OCI-LY1 (cell line): ENCODE measurements at regions not wholly inside any gene's neighbourhood (a gene's known extent, or its start where the extent isn't known, plus 50 kb on each side); places are given as distances from the start of the nearest gene placed in this dataset.

Experiments
- H2AFZ ChIP-seq: fragments of 200-600 bp; sonication (generic), shearing (Covaris generic); 2 replicates; pipeline ENCODE4 v1.6.0; 2014; ENCODE audit warnings: antibody characterized with exemption, mild to moderate bottlenecking, low read length
- H3F3A ChIP-seq: fragments of 200-600 bp; sonication (generic), shearing (Covaris generic); 2 replicates; pipeline ENCODE4 v1.6.0; 2014; ENCODE audit warnings: mild to moderate bottlenecking, antibody characterized with exemption, low read length, moderate library complexity; ENCODE audit not compliant: insufficient read depth
- H3K27ac ChIP-seq: fragments of 200-600 bp; sonication (generic); 2 replicates; pipeline ENCODE4 v1.5.1; 2014; ENCODE audit warnings: low read length, mixed run types, mild to moderate bottlenecking, low read depth; ENCODE audit not compliant: poor library complexity, severe bottlenecking
- H3K27me3 ChIP-seq: fragments of 200-600 bp; sonication (generic); 2 replicates; pipeline ENCODE4 v1.6.0; 2014; ENCODE audit warnings: antibody characterized with exemption, mild to moderate bottlenecking, low read length, moderate library complexity; ENCODE audit not compliant: insufficient read depth
- H3K36me3 ChIP-seq: fragments of 200-600 bp; sonication (generic); 2 replicates; pipeline ENCODE4 v1.6.1; 2014; ENCODE audit warnings: mild to moderate bottlenecking, antibody characterized with exemption, low read length, moderate library complexity, mixed read lengths; ENCODE audit not compliant: insufficient read depth
- H3K4me1 ChIP-seq: fragments of 200-600 bp; sonication (generic); 2 replicates; pipeline ENCODE4 v1.5.1; 2014; ENCODE audit warnings: mild to moderate bottlenecking, low read length, moderate library complexity; ENCODE audit not compliant: insufficient read depth, severe bottlenecking
- H3K4me2 ChIP-seq: fragments of 200-600 bp; sonication (generic), shearing (Covaris generic); 2 replicates; pipeline ENCODE4 v1.6.1; 2014; ENCODE audit warnings: low read length
- H3K4me3 ChIP-seq: fragments of 200-600 bp; sonication (generic); 2 replicates; pipeline ENCODE4 v1.5.1; 2014; ENCODE audit warnings: low read length, low read depth, mild to moderate bottlenecking, mixed read lengths; ENCODE audit not compliant: poor library complexity, severe bottlenecking
- H3K79me2 ChIP-seq: fragments of 200-600 bp; shearing (Covaris generic); 2 replicates; pipeline ENCODE4 v1.6.1; 2016; ENCODE audit warnings: mixed run types, low read length, mixed read lengths; ENCODE audit not compliant: insufficient read depth
- H3K9ac ChIP-seq: fragments of 200-600 bp; sonication (generic), shearing (Covaris generic); 2 replicates; pipeline ENCODE4 v1.6.1; 2014; ENCODE audit warnings: mild to moderate bottlenecking, low read length, mixed read lengths
- H3K9me2 ChIP-seq: fragments of 200-600 bp; sonication (generic), shearing (Covaris generic); 2 replicates; pipeline ENCODE4 v1.6.1; 2014; ENCODE audit warnings: low read depth, mild to moderate bottlenecking, low read length, mixed read lengths
- H3K9me3 ChIP-seq: fragments of 200-600 bp; shearing (Covaris generic); 2 replicates; pipeline ENCODE4 v1.6.1; 2014; ENCODE audit warnings: low read length, mixed read lengths
- H4K20me1 ChIP-seq: fragments of 200-600 bp; sonication (generic), shearing (Covaris generic); 2 replicates; pipeline ENCODE4 v1.6.0; 2016; ENCODE audit warnings: mild to moderate bottlenecking, low read length; ENCODE audit not compliant: insufficient read depth
- EZH2 ChIP-seq: fragments of 200-600 bp; sonication (generic), shearing (Covaris generic); IDR thresholded peaks from 2 replicates; pipeline ENCODE4 v1.8.0; 2017; ENCODE audit warnings: borderline replicate concordance, mixed run types, mild to moderate bottlenecking, antibody characterized with exemption, low read length, moderate library complexity, mixed read lengths
- TF ChIP-seq, protein P1 (sequence below): fragments of 200-600 bp; sonication (generic), shearing (Covaris generic); IDR thresholded peaks from 2 replicates; pipeline ENCODE4 v1.5.1; 2017; ENCODE audit warnings: mild to moderate bottlenecking, antibody characterized with exemption, low read length, moderate library complexity, mixed read lengths

DNA sequence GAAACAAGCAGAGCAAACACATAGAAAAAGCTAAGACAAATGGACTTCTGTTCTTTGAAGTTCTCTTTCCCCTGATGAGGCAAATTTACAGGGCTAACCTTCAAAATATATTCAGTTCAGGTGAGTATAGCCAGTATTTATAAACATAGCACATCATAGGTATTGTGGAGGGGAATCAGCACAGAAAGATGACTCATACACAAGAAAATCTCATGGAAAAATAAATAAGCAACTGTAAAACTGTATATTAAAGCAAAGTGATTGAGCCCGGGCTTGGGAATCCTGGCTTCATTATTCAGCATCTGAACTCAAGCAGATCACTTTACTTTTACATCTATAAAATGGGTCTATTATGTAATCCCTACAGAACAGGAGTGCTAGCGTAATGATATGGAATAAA, 173.5 kb upstream of the PAPPA start:
- Histone ChIP-seq H3K27ac (no peak overlapping the region), H3K4me1 (no peaks in the 10 kb centered on the region), H3K9ac (no peak overlapping the region), H3K9me3 (no peaks in the 10 kb centered on the region), H4K20me1 (no peaks in the 10 kb centered on the region), H3K4me3 (no peak overlapping the region), H3F3A (no peaks in the 10 kb centered on the region), H3K27me3 (no peaks in the 10 kb centered on the region), H2AFZ (no peak overlapping the region), H3K4me2 (no peak overlapping the region), H3K9me2 (no peaks in the 10 kb centered on the region), H3K36me3 (no peaks in the 10 kb centered on the region), H3K79me2 (no peaks in the 10 kb centered on the region)
- TF ChIP-seq, protein P1, sequence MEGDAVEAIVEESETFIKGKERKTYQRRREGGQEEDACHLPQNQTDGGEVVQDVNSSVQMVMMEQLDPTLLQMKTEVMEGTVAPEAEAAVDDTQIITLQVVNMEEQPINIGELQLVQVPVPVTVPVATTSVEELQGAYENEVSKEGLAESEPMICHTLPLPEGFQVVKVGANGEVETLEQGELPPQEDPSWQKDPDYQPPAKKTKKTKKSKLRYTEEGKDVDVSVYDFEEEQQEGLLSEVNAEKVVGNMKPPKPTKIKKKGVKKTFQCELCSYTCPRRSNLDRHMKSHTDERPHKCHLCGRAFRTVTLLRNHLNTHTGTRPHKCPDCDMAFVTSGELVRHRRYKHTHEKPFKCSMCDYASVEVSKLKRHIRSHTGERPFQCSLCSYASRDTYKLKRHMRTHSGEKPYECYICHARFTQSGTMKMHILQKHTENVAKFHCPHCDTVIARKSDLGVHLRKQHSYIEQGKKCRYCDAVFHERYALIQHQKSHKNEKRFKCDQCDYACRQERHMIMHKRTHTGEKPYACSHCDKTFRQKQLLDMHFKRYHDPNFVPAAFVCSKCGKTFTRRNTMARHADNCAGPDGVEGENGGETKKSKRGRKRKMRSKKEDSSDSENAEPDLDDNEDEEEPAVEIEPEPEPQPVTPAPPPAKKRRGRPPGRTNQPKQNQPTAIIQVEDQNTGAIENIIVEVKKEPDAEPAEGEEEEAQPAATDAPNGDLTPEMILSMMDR, result no peak
- TF ChIP-seq EZH2, result no peak

DNA sequence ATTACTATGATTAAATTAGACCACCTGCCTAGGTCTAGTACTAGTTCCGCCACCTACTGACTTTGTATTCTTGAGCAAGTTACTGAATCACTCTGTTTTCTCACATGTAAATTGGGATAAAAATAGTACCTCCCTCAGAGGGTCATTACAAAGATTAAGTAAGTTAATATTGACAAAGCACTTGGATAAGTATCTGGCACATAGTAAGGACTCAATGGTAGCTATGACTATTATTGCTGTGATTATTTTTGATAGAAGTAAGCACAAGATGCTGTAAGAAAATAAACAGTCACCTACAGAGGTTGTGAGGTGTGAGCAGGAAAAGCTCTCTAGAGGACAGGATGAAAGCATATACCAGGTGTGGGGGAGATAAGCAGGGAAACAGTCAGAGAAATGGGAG, 173.1 kb upstream of the PAPPA start:
- TF ChIP-seq, protein P1, result no peak
- TF ChIP-seq EZH2, result no peak
- Histone ChIP-seq H3K4me3 (no peak overlapping the region), H3K79me2 (no peaks in the 10 kb centered on the region), H3F3A (no peaks in the 10 kb centered on the region), H3K4me1 (no peaks in the 10 kb centered on the region), H3K4me2 (no peak overlapping the region), H3K27ac (no peak overlapping the region), H3K9me2 (no peaks in the 10 kb centered on the region), H3K9ac (no peak overlapping the region), H3K27me3 (no peaks in the 10 kb centered on the region), H4K20me1 (no peaks in the 10 kb centered on the region), H2AFZ (no peak overlapping the region), H3K9me3 (no peaks in the 10 kb centered on the region), H3K36me3 (no peaks in the 10 kb centered on the region)

DNA sequence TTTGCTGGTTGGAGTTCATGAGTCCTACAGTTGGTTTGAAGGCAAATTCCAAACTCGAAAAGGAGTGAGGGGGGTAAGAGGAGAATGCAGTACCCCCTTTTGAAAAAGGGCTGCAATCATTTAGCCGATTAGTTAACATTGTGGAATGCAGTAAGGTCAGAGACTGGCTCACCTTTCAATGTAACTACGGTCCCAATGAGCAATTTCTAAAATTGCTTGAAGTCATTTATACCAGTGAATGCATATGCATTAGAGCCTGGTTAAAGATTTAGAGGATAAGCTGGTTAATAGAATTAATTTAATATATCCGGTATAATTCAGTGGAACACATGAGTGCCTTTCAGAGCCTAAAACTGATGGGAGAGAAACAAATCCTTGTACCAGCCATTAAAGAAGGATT, 172.6 kb upstream of the PAPPA start:
- TF ChIP-seq, protein P1, result no peak
- TF ChIP-seq EZH2, result no peak
- no peaks in the 10 kb centered on the region for H3K79me2 ChIP-seq
- no peaks in the 10 kb centered on the region for H3K36me3 ChIP-seq
- no peak overlapping the region for H3K4me2 ChIP-seq
- no peaks in the 10 kb centered on the region for H3K9me3 ChIP-seq
- H3K9me2 ChIP-seq, result no peaks in the 10 kb centered on the region
- no peaks in the 10 kb centered on the region for H3K27me3 ChIP-seq
- H3K4me1 ChIP-seq, result no peaks in the 10 kb centered on the region
- H2AFZ ChIP-seq, result no peak overlapping the region
- no peak overlapping the region for H3K4me3 ChIP-seq
- H3K27ac ChIP-seq, result no peak overlapping the region
- no peaks in the 10 kb centered on the region for H3F3A ChIP-seq
- no peaks in the 10 kb centered on the region for H4K20me1 ChIP-seq
- no peak overlapping the region for H3K9ac ChIP-seq
